CD4-positive, alpha-beta T cell treated with Interleukin-15 for 1 hour (primary cell): ENCODE measurements at regions not wholly inside any gene's neighbourhood (a gene's known extent, or its start where the extent isn't known, plus 50 kb on each side); places are given as distances from the start of the nearest gene placed in this dataset.

Experiments
- DNase-seq: peaks from one replicate; pipeline ENCODE4 v3.0.0-alpha.2; 2020

DNA sequence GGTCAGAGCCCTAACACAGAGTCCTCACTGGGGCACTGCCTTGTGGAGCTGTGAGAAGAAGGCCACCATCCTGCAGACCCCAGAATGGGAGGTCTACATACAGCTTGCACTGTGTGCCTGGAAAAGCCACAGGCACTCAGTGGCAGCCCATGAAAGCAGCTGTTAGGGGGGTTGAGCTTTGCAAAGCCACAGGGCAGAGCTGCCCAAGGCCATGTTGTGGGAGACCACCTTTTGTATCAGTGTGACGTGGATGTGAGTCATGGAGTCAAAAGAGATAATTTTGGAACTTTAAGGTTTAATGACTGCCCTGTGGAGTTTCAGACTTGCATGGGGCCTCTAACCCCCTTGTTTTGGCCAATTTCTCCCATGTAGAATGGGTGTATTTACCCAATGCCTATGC, 52.9 kb upstream of the TPRG1 start:
- no peak for DNase-seq

DNA sequence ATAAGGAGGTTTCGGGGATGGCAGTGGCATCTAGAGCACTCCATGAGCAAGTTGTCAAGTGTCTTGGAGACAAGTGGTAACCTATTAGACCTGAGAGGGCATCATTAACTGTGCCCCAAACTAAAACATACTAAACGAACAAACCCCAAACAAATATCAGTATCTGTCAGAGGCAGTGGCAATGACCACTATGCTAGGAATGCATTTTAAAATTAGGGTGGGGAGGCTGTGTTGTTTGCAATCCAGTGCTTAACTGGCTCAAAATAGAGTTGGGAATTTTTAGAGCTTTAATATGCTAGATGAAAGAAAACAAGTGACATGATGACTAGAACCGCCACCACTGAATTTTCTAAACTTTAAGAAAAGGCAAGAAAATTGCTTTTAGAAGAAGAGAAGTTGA, 51.8 kb upstream of the TPRG1 start:
- no peak for DNase-seq

DNA sequence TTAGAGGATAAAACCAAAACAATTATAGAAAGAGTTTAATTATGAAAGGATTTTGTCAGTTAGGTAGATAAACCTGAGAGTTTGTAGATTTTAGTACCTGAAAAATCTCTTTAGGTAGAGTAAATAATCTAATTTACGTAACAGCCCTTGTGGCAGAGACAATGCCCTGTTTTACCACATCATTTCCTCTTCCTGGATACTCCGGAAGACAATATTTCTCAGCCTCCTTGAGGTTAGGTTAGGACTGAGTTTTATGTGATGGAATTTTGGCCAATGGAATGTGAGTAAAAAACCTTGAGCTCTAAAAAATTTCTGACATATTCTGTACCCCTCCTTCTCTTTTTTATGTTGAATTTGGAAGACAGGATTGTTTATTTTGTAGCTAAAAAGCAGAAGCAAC, 50.7 kb upstream of the TPRG1 start:
- no peak for DNase-seq
